Activated T-cell treated with anti-CD3 and anti-CD28 coated beads for 1 hour (primary cell): ENCODE measurements at regions not wholly inside any gene's neighbourhood (a gene's known extent, or its start where the extent isn't known, plus 50 kb on each side); places are given as distances from the start of the nearest gene placed in this dataset.
"Not testable (repeated sequence)": the region's sequence is repeated elsewhere in the genome, so short reads cannot be mapped to it uniquely, and the experiment has no call there.

ENCODE experiments used
- DNase-seq: peaks from one replicate; pipeline ENCODE4 v3.0.0-alpha.2; 2020; ENCODE audit warnings: low read depth

GRCh38 chr20:12072221-12072953 is 154.7 kb downstream of the BTBD3 start:
- DNase-seq = no peak

- no peak for DNase-seq
These were observed 155.2 kb downstream of the BTBD3 start for GRCh38 chr20:12072954-12073264.

DNA sequence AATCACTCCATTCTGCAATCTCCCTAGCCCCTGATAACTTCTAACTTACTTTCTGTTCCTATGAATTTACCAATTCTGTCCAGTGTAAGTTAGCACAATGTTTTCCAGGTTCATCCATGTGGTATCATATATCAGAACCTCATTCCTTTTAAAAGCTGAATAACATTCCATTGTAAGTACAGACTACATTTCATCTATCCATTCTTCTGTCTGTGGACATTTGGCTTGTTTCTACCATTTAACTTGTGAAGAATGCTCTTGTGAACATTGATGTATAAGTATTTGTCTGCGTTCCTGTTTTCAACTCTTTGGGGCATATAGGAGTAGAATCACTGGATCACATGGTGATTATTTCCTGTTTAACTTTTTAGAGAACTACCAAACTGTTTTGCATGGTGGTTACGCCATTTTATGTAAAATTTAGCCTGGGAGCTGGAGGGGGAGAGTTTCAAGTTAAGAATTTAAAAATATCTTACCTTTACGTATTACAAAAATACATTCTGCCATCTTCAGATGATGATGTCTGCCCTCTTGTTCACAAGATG is 156.5 kb downstream of the BTBD3 start:
- no peak for DNase-seq

DNA sequence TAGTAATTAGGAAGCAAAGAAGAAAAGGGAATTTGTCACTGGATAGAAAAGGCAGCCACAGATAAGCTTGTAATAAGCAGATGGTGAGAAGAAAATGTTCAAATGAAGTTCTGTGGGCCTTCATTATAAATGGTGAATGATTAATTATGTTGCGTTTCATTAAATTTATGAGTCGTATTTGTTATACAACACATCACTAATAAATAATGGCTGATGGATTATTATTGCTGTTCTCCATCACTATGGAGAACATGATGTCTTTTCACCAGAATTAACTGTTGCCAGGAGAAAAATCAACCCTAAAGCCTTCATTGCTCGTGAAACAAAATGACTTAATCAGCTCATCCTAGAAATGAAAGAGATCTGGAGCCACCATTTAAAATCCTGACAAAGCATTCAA is 158.5 kb downstream of the BTBD3 start:
- DNase-seq = no peak

GRCh38 chr20:12077875-12078274 is 160.2 kb downstream of the BTBD3 start:
- no peak for DNase-seq

DNA sequence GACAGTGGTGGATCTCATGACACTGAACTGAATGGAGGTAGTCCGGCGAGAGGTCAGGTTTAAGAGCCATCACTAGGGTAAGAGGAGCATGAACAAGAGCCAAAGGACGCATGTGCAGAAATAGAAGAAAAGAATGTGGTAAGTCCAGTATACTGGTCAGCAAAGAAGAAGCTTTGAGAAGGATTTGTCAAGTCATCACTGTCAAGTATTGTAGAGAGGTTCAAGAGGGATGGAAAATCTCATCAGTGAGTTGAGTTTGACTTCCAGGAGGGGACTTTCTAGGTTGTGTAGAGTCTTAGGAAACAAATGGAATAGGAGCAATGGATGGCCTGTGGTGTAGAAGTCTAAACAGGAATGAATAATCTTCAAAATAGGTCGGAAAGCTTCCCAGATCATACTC is 161.8 kb downstream of the BTBD3 start:
- no peak for DNase-seq

GRCh38 chr20:12083269-12083668 is 165.6 kb downstream of the BTBD3 start:
- DNase-seq = no peak

- no peak for DNase-seq
These were observed 166.8 kb downstream of the BTBD3 start for GRCh38 chr20:12084482-12084881.

- DNase-seq = no peak
These were observed 168.7 kb downstream of the BTBD3 start for GRCh38 chr20:12086359-12086758.

DNA sequence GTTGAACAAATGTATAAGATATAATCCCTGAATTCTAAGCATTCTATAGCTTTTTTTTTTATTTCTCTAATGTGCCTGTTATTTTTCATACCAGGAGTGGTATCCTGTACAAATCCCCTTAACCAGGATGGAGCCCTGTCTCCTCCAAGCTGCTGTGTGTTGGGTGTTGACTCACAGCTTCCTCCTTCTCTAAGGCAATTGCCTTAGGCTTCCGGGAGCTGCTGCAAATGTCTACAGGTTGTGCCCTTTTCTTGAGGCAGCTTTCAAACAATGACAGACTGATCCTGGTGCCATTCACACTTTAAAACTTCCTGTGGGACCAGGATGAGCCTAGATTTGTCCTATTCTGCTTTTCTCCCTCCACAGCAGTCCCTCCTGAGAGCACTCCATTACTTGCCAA is 173.2 kb downstream of the BTBD3 start:
- no peak for DNase-seq

- no peak for DNase-seq
These were observed 175.5 kb downstream of the BTBD3 start for GRCh38 chr20:12093057-12093796.

- DNase-seq = not testable (repeated sequence)
These were observed 176.1 kb downstream of the BTBD3 start for GRCh38 chr20:12093797-12094190.

- DNase-seq = no peak
These were observed 177.7 kb downstream of the BTBD3 start for GRCh38 chr20:12095180-12095920.

DNA sequence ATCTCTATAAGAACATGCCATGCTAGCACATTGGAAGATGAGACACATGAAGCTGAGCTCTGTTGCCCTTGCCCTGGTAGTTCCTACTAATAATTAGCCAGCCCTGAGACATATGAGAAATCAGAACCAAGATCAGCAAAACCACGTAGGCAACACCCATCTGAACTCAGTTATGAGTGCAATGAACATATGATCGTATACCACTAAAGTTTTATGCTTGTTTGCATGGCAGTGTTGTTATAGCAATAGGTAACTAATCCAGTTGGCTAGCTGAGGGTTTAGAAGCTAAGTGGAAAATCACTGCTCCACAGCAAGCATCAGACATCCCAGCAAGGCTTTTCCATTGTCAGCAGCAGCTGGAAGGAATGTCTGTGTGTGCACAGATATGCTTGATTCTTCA is 180.7 kb downstream of the BTBD3 start:
- DNase-seq = no peak

DNA sequence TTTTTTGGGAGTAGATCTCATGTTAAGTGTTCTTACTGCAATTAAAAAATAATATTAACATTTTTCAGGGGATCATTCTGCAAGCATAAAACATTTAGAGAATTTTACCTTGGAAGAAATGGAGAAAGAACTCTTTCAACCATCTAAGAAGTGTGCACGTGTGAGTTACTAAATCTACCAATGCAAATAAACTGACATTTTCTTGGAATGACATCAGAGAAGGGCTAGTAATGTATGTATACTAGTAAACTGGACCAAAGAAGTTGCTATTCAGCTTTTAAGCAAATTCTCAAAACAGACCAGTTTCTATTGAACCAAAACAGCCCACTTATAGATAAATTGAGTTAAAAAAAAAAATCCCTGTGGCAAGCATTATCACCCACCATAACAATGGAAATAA is 191.2 kb downstream of the BTBD3 start:
- DNase-seq = no peak

GRCh38 chr20:12110274-12110673 is 192.6 kb downstream of the BTBD3 start:
- no peak for DNase-seq

DNA sequence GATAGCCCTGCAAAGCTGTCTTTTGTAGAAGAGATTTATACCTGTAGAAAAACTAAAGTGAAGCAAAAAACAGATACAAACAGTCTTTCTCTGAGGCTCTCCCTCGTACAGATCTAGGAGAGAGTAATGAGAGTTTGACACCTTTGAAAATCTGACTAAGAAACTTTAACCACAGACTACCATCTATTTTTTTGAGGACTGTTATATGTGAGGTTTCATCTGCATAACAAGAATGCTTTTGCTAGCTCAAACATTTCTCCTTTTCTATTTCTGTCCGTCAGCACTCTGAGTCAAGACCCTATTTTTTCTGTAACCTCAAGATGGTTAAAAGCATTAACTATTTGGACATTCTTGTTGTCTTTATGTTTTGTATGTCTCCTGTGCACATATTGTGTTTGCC is 193.0 kb downstream of the BTBD3 start:
- DNase-seq = no peak

DNA sequence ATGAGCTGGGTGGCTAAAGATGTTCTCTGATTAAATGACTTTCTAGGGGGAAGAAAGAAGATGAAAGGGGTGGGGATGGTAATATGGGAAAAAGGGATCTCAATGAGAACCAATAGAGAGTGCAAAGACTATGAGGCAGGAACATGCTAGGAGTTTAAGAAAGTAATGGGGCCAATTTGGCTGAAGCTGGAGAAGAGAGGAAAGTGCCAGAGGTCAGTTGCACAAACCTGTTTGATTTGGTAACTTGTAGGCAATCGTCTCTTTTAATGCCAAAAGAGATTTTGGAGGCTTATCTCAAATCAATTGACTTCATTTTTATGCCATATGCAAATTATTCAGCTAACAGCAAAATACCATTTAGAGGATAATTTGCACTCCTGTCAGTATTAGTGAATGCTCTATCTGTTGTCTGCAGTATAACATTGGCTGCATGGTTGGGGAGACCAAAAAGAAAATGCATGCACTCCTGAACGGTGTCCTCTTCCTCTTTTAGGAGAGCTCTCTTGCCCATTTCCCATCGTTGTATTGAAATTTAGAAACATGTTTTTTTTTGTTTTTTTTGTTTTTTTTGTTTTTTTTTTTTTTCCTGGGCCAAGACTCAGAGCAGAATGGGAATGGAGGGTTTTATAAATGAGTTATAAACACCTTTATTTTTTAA is 193.9 kb downstream of the BTBD3 start:
- no peak for DNase-seq

GRCh38 chr20:12112089-12112474 is 194.4 kb downstream of the BTBD3 start:
- no peak for DNase-seq

- no peak for DNase-seq
These were observed 195.0 kb downstream of the BTBD3 start for GRCh38 chr20:12112665-12113064.

DNA sequence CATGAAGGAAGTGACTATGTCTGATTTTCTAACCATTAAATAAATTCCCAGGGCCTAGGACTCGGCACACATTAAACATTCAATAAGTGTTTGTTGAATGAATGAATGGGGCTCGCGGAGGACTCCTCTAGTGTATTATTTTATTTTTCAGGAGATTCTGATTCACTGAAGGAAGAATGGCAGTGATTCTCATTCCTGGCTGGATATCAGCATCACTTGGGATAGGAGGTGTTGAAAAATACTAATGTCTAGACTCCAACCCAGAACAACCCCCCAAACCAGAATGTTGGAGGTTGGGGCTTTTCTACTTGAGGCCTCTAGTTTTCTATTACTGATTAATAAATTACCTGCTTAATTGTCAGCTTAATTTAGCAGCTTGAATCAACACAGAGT is 195.4 kb downstream of the BTBD3 start:
- no peak for DNase-seq
